IPS DF 6.9 (cell line): ENCODE measurements at regions not wholly inside any gene's neighbourhood (a gene's known extent, or its start where the extent isn't known, plus 50 kb on each side); places are given as distances from the start of the nearest gene placed in this dataset.
A peak's percentile ranks its signal among the peaks of the same experiment; 100 is the strongest.

Experiments
- DNase-seq: peaks from one replicate; pipeline ENCODE4 v3.0.0-alpha.2; 2013; ENCODE audit warnings: low read depth, low spot score
- H3K27ac ChIP-seq: one replicate; pipeline ENCODE4 v1.5.1; 2013; ENCODE audit warnings: low read length, control low read depth
- H3K27me3 ChIP-seq: 2 replicates; pipeline ENCODE4 v1.6.1; 2013; ENCODE audit warnings: mild to moderate bottlenecking, low read length; ENCODE audit not compliant: control insufficient read depth, insufficient read depth
- H3K36me3 ChIP-seq: 2 replicates; pipeline ENCODE4 v1.6.1; 2013; ENCODE audit warnings: low read length; ENCODE audit not compliant: control insufficient read depth, insufficient read depth
- H3K4me1 ChIP-seq: 2 replicates; pipeline ENCODE4 v1.6.1; 2013; ENCODE audit warnings: low read length; ENCODE audit not compliant: control insufficient read depth, insufficient read depth
- H3K4me3 ChIP-seq: 2 replicates; pipeline ENCODE4 v1.5.1; 2013; ENCODE audit warnings: mild to moderate bottlenecking, low read length
- H3K9me3 ChIP-seq: 2 replicates; pipeline ENCODE4 v1.6.1; 2013; ENCODE audit warnings: low read length, inconsistent platforms; ENCODE audit not compliant: control insufficient read depth, insufficient read depth
- WGBS: extraction: QIAGEN DNeasy Blood & Tissue Kit; methylation state at CpG from one replicate; pipeline ENCODE4 v1.1.7; 2013; ENCODE audit warnings: mixed read lengths, missing lambda C conversion rate; ENCODE audit not compliant: insufficient read length, insufficient coverage; 5-methylcytosine and 5-hydroxymethylcytosine counted together

- DNase-seq = no peak
- H3K27me3 ChIP-seq = no peaks in the 10 kb centered on the region
- H3K4me1 ChIP-seq = peaks cover 1% of the 10 kb centered on the region; the same call in 1 of the 2 replicates
- H3K9me3 ChIP-seq = no peaks in the 10 kb centered on the region
- no CpG with 5 or more reads among the region's 110 CpGs for WGBS
- no peak overlapping the region for H3K27ac ChIP-seq
- H3K36me3 ChIP-seq = no peaks in the 10 kb centered on the region
- peak overlapping the region; percentile 90 for H3K4me3 ChIP-seq
These were observed 221.6 kb upstream of the MKLN1 start for GRCh38 chr7:131105799-131106680.

GRCh38 chr7:131106681-131107336 is 220.9 kb upstream of the MKLN1 start:
- peaks cover 3% of the 10 kb centered on the region; the same call in 1 of the 2 replicates for H3K4me1 ChIP-seq
- no peaks in the 10 kb centered on the region for H3K9me3 ChIP-seq
- no peak overlapping the region for H3K27ac ChIP-seq
- no peaks in the 10 kb centered on the region for H3K27me3 ChIP-seq
- no CpG with 5 or more reads among the region's 32 CpGs for WGBS
- no peak for DNase-seq
- peak overlapping the region; percentile 90; the same call in 1 of the 2 replicates for H3K4me3 ChIP-seq
- no peaks in the 10 kb centered on the region for H3K36me3 ChIP-seq

- Histone ChIP-seq H3K9me3 (no peaks in the 10 kb centered on the region), H3K27me3 (no peaks in the 10 kb centered on the region), H3K4me1 (peaks cover 3% of the 10 kb centered on the region; the same call in 1 of the 2 replicates), H3K36me3 (no peaks in the 10 kb centered on the region), H3K27ac (no peak overlapping the region), H3K4me3 (peak overlapping the region; percentile 90; the same call in 1 of the 2 replicates)
- WGBS = no CpG with 5 or more reads among the region's 63 CpGs
- no peak for DNase-seq
These were observed 220.1 kb upstream of the MKLN1 start for GRCh38 chr7:131107337-131108211.

GRCh38 chr7:131108212-131108940 is 219.3 kb upstream of the MKLN1 start:
- peak overlapping the region; percentile 90; the same call in 1 of the 2 replicates for H3K4me3 ChIP-seq
- no CpG with 5 or more reads among the region's 30 CpGs for WGBS
- DNase-seq = no peak
- no peak overlapping the region for H3K27ac ChIP-seq
- no peaks in the 10 kb centered on the region for H3K27me3 ChIP-seq
- H3K4me1 ChIP-seq = peaks cover 3% of the 10 kb centered on the region; the same call in 1 of the 2 replicates
- H3K36me3 ChIP-seq = no peaks in the 10 kb centered on the region
- H3K9me3 ChIP-seq = no peaks in the 10 kb centered on the region

- peak overlapping the region; percentile 39; the same call in 1 of the 2 replicates for H3K4me3 ChIP-seq
These were observed 218.5 kb upstream of the MKLN1 start for GRCh38 chr7:131109011-131109758.

GRCh38 chr7:131109759-131110296 is 217.8 kb upstream of the MKLN1 start:
- Histone ChIP-seq H3K9me3 (no peaks in the 10 kb centered on the region), H3K36me3 (no peaks in the 10 kb centered on the region), H3K4me3 (peak overlapping the region; percentile 45; the same call in 1 of the 2 replicates), H3K4me1 (peaks cover 2% of the 10 kb centered on the region; the same call in 1 of the 2 replicates), H3K27ac (no peak overlapping the region), H3K27me3 (no peaks in the 10 kb centered on the region)
- no CpG with 5 or more reads among the region's 37 CpGs for WGBS
- no peak for DNase-seq

More at GRCh38 chr7:131109011-131109758, 218.5 kb upstream of the MKLN1 start:
- H3K27ac ChIP-seq = no peak overlapping the region
- no peaks in the 10 kb centered on the region for H3K27me3 ChIP-seq
- WGBS = no CpG with 5 or more reads among the region's 6 CpGs
- H3K4me1 ChIP-seq = peaks cover 2% of the 10 kb centered on the region; the same call in 1 of the 2 replicates
- no peaks in the 10 kb centered on the region for H3K9me3 ChIP-seq
- DNase-seq = no peak
- no peaks in the 10 kb centered on the region for H3K36me3 ChIP-seq

GRCh38 chr7:131110297-131111080 is 217.2 kb upstream of the MKLN1 start:
- peak overlapping the region; percentile 45; the same call in 1 of the 2 replicates for H3K4me3 ChIP-seq
- no peak overlapping the region for H3K27ac ChIP-seq
- H3K27me3 ChIP-seq = no peaks in the 10 kb centered on the region
- DNase-seq = no peak
- no CpG with 5 or more reads among the region's 12 CpGs for WGBS
- peaks cover 2% of the 10 kb centered on the region; the same call in 1 of the 2 replicates for H3K4me1 ChIP-seq
- H3K9me3 ChIP-seq = no peaks in the 10 kb centered on the region
- no peaks in the 10 kb centered on the region for H3K36me3 ChIP-seq

GRCh38 chr7:131111081-131111576 is 216.5 kb upstream of the MKLN1 start:
- Histone ChIP-seq H3K9me3 (no peaks in the 10 kb centered on the region), H3K4me3 (no peak overlapping the region), H3K36me3 (no peaks in the 10 kb centered on the region), H3K4me1 (peaks cover 2% of the 10 kb centered on the region; the same call in 1 of the 2 replicates), H3K27me3 (no peaks in the 10 kb centered on the region), H3K27ac (no peak overlapping the region)
- DNase-seq = no peak
- no CpG with 5 or more reads among the region's 6 CpGs for WGBS
